GM23248 (cell line): ENCODE measurements at regions not wholly inside any gene's neighbourhood (a gene's known extent, or its start where the extent isn't known, plus 50 kb on each side); places are given as distances from the start of the nearest gene placed in this dataset.

Source experiments
- EZH2 ChIP-seq: fragments of 200-600 bp; sonication (generic); IDR thresholded peaks from 2 replicates; pipeline ENCODE4 v1.6.1; 2018; ENCODE audit warnings: antibody characterized with exemption, mild to moderate bottlenecking; ENCODE audit not compliant: insufficient read depth, poor library complexity, severe bottlenecking
- EZH2phosphoT487 ChIP-seq: fragments of 200-600 bp; sonication (generic); IDR thresholded peaks from 2 replicates; pipeline ENCODE4 v1.6.1; 2018; ENCODE audit warnings: antibody characterized with exemption, moderate library complexity, mild to moderate bottlenecking, low read depth; ENCODE audit not compliant: insufficient read depth

DNA sequence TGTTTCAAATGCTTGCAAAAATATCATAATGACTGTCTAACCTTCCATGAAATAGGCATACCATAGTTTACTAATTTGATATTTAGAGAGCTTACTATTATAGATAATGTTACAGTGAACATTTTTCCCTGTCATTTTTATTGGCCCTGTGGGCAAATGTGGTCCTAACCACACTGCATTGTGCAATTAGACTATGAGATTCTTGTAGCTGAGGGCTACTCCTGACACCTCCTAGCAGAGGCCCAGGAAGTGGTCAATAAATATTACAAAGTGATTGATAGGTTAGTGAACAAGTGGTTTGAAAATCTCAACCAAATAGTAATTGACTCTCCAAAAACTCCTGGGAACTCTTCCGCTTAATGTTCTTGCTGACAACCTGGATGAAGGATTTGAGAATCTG lies 160.5 kb upstream of the KCNG1 start:
- TF ChIP-seq EZH2 (no peak), EZH2phosphoT487 (no peak)
